ENCODE measurements at regions not wholly inside any gene's neighbourhood (a gene's known extent, or its start where the extent isn't known, plus 50 kb on each side); places are given as distances from the start of the nearest gene placed in this dataset.

GRCh38 chr18:67818432-67818831 is 301.9 kb upstream of the DSEL start (continued):
- no peak for TF ChIP-seq CHD7 (IDR thresholded peaks at IDR 0.05; ENCODE audit: insufficient replicate concordance, low read length)
- no peak for TF ChIP-seq POLR2A (IDR thresholded peaks at IDR 0.05; ENCODE audit: control extremely low read depth in 1 of 2, low read depth in 2 of 2, low read length in 2 of 2)
- TF ChIP-seq CBX8 (IDR thresholded peaks at IDR 0.05; ENCODE audit: borderline replicate concordance, low read depth, low read length): no peak
- TF ChIP-seq SIX5 (IDR thresholded peaks at IDR 0.05; ENCODE audit: low read depth, low read length): no peak
- TF ChIP-seq BACH1 (IDR thresholded peaks at IDR 0.05; ENCODE audit: low read length): no peak
- TF ChIP-seq CTCF (IDR thresholded peaks at IDR 0.05; ENCODE audit: control extremely low read depth in 1 of 3, insufficient read depth in 1 of 3, low read depth in 1 of 3, low read length in 3 of 3): no peak
